ENCODE measurements at regions not wholly inside any gene's neighbourhood (a gene's known extent, or its start where the extent isn't known, plus 50 kb on each side); places are given as distances from the start of the nearest gene placed in this dataset.

DNA sequence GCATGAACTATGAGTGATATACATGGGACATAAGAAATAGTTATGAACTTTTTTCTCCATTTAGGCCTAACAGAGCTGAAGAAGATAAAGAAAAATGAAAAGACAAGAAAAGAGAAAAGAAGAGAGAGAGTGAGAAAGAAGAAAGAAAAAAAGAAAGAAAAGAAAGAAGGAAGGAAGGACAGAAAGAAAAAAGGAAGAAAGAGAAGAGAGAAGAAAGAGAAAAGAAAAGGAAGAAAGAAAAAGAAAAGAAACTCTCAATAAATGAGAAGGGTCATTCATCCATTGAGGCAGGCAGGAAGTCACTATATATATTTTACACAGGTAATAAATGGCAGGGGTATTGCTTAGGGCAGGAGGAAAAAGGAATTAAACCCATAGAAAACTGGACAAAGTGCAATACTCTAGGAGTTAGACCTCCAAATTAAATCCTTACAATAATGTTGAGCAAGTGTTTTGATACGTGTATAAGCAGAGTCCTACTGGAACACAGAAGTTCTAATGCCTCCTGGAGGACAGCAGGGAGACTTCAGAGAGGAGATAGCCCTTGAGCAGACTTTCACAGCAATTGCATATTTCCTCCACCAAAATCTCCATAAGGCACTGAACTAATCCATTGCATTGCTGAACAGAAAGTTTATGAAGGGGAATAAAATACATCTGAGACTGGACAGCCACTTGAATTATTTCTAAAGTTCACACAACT, 86.4 kb upstream of the TENT5A start:
- no peak for TF ChIP-seq NR2F2 (IDR thresholded peaks at IDR 0.05)
- no peak for TF ChIP-seq JUND (IDR thresholded peaks at IDR 0.05)
- no peak for TF ChIP-seq YY1 (IDR thresholded peaks at IDR 0.05)
- TF ChIP-seq SP1 (IDR thresholded peaks at IDR 0.05), result no peak
- TF ChIP-seq RAD21 (IDR thresholded peaks at IDR 0.05), result peak; percentile 25 to 50
- WGBS, result 81% methylated on average over 1 of the region's 1 CpG
- no peaks in the 10 kb centered on the region for H3K4me1 ChIP-seq (ENCODE audit: control insufficient read depth in 4 of 4, insufficient read depth in 4 of 4, low read length in 3 of 4)
- H3K36me3 ChIP-seq (ENCODE audit: control insufficient read depth in 4 of 4, insufficient read depth in 3 of 4, low read depth in 1 of 4, low read length in 3 of 4), result no peaks in the 10 kb centered on the region
- H3K9me3 ChIP-seq (ENCODE audit: control insufficient read depth in 4 of 4, low read length in 3 of 4), result no peaks in the 10 kb centered on the region
- no peak overlapping the region for H3K4me3 ChIP-seq (ENCODE audit: low read depth in 1 of 3, low read length in 3 of 3)
- no peak overlapping the region for H3K9ac ChIP-seq (ENCODE audit: low read depth in 1 of 2, low read length in 2 of 2)
- H3K27ac ChIP-seq (ENCODE audit: low read depth in 1 of 2, low read length in 2 of 2), result no peak overlapping the region
- H3K27me3 ChIP-seq (ENCODE audit: control insufficient read depth in 4 of 4, insufficient read depth in 4 of 4, low read length in 3 of 4), result no peaks in the 10 kb centered on the region
- no peak for DNase-seq (ENCODE audit: low spot score)

DNA sequence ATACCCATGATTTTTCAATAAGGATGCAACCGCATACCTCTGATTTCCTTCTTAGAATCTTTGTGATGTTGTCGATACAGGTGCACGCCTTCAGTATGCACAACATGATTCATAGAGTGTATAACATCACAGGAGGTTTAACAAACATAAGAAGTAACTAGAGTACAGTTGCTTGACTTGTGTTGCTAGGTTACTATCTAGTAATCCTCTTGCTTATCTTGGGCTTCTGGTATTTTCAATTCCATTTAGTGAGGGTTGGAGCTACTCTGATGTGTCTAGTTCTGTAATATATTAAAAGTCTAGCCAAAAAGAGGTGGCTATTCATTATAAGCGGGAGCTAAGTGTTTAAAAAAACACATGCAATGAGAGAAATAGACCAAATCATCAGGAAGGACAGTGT, 85.5 kb upstream of the TENT5A start:
- no peaks in the 10 kb centered on the region for H3K4me1 ChIP-seq (ENCODE audit: control insufficient read depth in 4 of 4, insufficient read depth in 4 of 4, low read length in 3 of 4)
- TF ChIP-seq FOXA1 (IDR thresholded peaks at IDR 0.05) (no peak), EGR1 (IDR thresholded peaks at IDR 0.05; ENCODE audit: low read depth in 2 of 2) (no peak), HNF4A (conservative IDR thresholded peaks at IDR 0.05) (no peak), REST (IDR thresholded peaks at IDR 0.05) (no peak), RAD21 (IDR thresholded peaks at IDR 0.05) (no peak), YY1 (IDR thresholded peaks at IDR 0.05) (no peak), JUND (IDR thresholded peaks at IDR 0.05) (no peak), ZBTB33 (IDR thresholded peaks at IDR 0.05) (no peak), HNF4G (IDR thresholded peaks at IDR 0.05) (no peak), TAF1 (conservative IDR thresholded peaks at IDR 0.05) (no peak), NR2F2 (IDR thresholded peaks at IDR 0.05) (no peak), RXRA (IDR thresholded peaks at IDR 0.05) (no peak), SP1 (IDR thresholded peaks at IDR 0.05) (no peak), GABPA (IDR thresholded peaks at IDR 0.05 in 1 of 2, conservative IDR thresholded peaks at IDR 0.05 in 1 of 2) (no peak), ATF3 (IDR thresholded peaks at IDR 0.05) (no peak)
- TF ChIP-seq, protein P1, sequence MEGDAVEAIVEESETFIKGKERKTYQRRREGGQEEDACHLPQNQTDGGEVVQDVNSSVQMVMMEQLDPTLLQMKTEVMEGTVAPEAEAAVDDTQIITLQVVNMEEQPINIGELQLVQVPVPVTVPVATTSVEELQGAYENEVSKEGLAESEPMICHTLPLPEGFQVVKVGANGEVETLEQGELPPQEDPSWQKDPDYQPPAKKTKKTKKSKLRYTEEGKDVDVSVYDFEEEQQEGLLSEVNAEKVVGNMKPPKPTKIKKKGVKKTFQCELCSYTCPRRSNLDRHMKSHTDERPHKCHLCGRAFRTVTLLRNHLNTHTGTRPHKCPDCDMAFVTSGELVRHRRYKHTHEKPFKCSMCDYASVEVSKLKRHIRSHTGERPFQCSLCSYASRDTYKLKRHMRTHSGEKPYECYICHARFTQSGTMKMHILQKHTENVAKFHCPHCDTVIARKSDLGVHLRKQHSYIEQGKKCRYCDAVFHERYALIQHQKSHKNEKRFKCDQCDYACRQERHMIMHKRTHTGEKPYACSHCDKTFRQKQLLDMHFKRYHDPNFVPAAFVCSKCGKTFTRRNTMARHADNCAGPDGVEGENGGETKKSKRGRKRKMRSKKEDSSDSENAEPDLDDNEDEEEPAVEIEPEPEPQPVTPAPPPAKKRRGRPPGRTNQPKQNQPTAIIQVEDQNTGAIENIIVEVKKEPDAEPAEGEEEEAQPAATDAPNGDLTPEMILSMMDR (IDR thresholded peaks at IDR 0.05; ENCODE audit: low read depth, low read length, missing input control), result no peak
- 81% methylated on average over 4 of the region's 4 CpGs for WGBS
- no peak overlapping the region for H3K27ac ChIP-seq (ENCODE audit: low read depth in 1 of 2, low read length in 2 of 2)
- DNase-seq (ENCODE audit: low spot score), result no peak
- H3K27me3 ChIP-seq (ENCODE audit: control insufficient read depth in 4 of 4, insufficient read depth in 4 of 4, low read length in 3 of 4), result no peaks in the 10 kb centered on the region
- H3K4me3 ChIP-seq (ENCODE audit: low read depth in 1 of 3, low read length in 3 of 3), result no peak overlapping the region
- H3K9me3 ChIP-seq (ENCODE audit: control insufficient read depth in 4 of 4, low read length in 3 of 4), result no peaks in the 10 kb centered on the region
- H3K9ac ChIP-seq (ENCODE audit: low read depth in 1 of 2, low read length in 2 of 2), result no peak overlapping the region
- no peaks in the 10 kb centered on the region for H3K36me3 ChIP-seq (ENCODE audit: control insufficient read depth in 4 of 4, insufficient read depth in 3 of 4, low read depth in 1 of 4, low read length in 3 of 4)

Data from liver (tissue), 8 donors.